OCI-LY3 (cell line): ENCODE measurements at regions not wholly inside any gene's neighbourhood (a gene's known extent, or its start where the extent isn't known, plus 50 kb on each side); places are given as distances from the start of the nearest gene placed in this dataset.

Experiments used
- H2AFZ ChIP-seq: fragments of 200-600, 300-600 bp; shearing (Covaris generic); 2 replicates; pipeline ENCODE4 v1.6.0; 2014; ENCODE audit warnings: antibody characterized with exemption, low read depth, low read length
- H3K27ac ChIP-seq: fragments of 200-600, 300-600 bp; sonication (generic); 2 replicates; pipeline ENCODE4 v1.5.1; 2014; ENCODE audit warnings: mild to moderate bottlenecking, low read length, moderate library complexity, mixed read lengths
- H3K27me3 ChIP-seq: fragments of 200-600, 300-600 bp; sonication (generic); 2 replicates; pipeline ENCODE4 v1.6.1; 2014; ENCODE audit warnings: low read depth, low read length, mixed read lengths
- H3K36me3 ChIP-seq: fragments of 200-600, 300-600 bp; sonication (generic); replicated peaks from 2 replicates; pipeline ENCODE3; 2014; ENCODE audit warnings: low read depth, low read length, mixed read lengths
- H3K4me1 ChIP-seq: fragments of 300-600, 200-600 bp; sonication (generic); 2 replicates; pipeline ENCODE4 v1.6.1; 2014; ENCODE audit warnings: low read length, mixed read lengths
- H3K4me2 ChIP-seq: fragments of 200-600, 300-600 bp; sonication (generic); 2 replicates; pipeline ENCODE4 v1.6.1; 2014; ENCODE audit warnings: low read length, mixed read lengths
- H3K4me3 ChIP-seq: fragments of 300-600, 200-600 bp; sonication (generic); 2 replicates; pipeline ENCODE4 v1.5.1; 2014; ENCODE audit warnings: antibody characterized with exemption, mild to moderate bottlenecking, low read length, moderate library complexity
- H3K79me2 ChIP-seq: fragments of 300-600, 200-600 bp; shearing (Covaris generic); 2 replicates; pipeline ENCODE4 v1.6.1; 2014; ENCODE audit warnings: mild to moderate bottlenecking, low read length, mixed read lengths
- H3K9ac ChIP-seq: fragments of 300-600, 200-600 bp; shearing (Covaris generic); 2 replicates; pipeline ENCODE4 v1.6.0; 2014; ENCODE audit warnings: mild to moderate bottlenecking, low read length, moderate library complexity
- H3K9me3 ChIP-seq: fragments of 200-600, 300-600 bp; shearing (Covaris generic); 2 replicates; pipeline ENCODE4 v1.6.1; 2014; ENCODE audit warnings: low read length, mixed read lengths; ENCODE audit not compliant: insufficient read depth
- H4K20me1 ChIP-seq: fragments of 200-600, 300-600 bp; sonication (generic); 2 replicates; pipeline ENCODE4 v1.6.1; 2016; ENCODE audit warnings: low read length, mixed read lengths; ENCODE audit not compliant: insufficient read depth
- EZH2phosphoT487 ChIP-seq: fragments of 200-600 bp; shearing (Covaris generic); IDR thresholded peaks from 2 replicates; pipeline ENCODE4 v1.6.1; 2018; ENCODE audit warnings: antibody characterized with exemption, mixed run types, low read depth
- TF ChIP-seq, protein P1 (sequence below): fragments of 200-600, 300-600 bp; sonication (generic); IDR thresholded peaks from 2 replicates; pipeline ENCODE4 v1.5.1; 2014; ENCODE audit warnings: antibody characterized with exemption, low read length, low read depth

DNA sequence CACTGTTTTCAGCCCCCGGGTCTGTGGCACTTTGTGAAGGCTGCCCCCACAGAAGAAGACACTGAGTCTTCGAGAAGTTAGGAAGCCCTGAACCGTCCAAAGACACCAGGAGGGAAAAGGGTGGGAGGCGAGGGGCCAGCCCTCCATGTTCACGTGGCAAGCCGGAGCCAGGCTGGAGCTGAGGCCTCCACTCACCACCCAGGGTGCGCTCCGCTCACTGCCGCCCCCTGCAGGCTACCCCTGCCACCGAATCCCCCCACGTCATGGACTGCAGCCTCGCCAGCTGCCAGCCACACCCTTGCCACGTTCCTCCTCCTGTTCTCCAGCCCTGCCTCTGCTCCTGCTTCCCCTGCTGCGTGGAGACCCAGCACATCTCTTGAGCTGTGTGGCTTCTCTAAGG lies 59.0 kb upstream of the EN2 start:
- Histone ChIP-seq H4K20me1 (no peaks in the 10 kb centered on the region), H3K4me2 (no peak overlapping the region), H3K27me3 (peaks cover 22% of the 10 kb centered on the region), H3K4me3 (no peak overlapping the region), H3K4me1 (no peaks in the 10 kb centered on the region), H3K36me3 (no peaks in the 10 kb centered on the region), H3K9me3 (no peaks in the 10 kb centered on the region), H3K27ac (no peak overlapping the region), H3K79me2 (no peaks in the 10 kb centered on the region), H3K9ac (no peak overlapping the region), H2AFZ (no peak overlapping the region)
- TF ChIP-seq EZH2phosphoT487: no peak
- TF ChIP-seq, protein P1, sequence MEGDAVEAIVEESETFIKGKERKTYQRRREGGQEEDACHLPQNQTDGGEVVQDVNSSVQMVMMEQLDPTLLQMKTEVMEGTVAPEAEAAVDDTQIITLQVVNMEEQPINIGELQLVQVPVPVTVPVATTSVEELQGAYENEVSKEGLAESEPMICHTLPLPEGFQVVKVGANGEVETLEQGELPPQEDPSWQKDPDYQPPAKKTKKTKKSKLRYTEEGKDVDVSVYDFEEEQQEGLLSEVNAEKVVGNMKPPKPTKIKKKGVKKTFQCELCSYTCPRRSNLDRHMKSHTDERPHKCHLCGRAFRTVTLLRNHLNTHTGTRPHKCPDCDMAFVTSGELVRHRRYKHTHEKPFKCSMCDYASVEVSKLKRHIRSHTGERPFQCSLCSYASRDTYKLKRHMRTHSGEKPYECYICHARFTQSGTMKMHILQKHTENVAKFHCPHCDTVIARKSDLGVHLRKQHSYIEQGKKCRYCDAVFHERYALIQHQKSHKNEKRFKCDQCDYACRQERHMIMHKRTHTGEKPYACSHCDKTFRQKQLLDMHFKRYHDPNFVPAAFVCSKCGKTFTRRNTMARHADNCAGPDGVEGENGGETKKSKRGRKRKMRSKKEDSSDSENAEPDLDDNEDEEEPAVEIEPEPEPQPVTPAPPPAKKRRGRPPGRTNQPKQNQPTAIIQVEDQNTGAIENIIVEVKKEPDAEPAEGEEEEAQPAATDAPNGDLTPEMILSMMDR: peak; percentile 46

DNA sequence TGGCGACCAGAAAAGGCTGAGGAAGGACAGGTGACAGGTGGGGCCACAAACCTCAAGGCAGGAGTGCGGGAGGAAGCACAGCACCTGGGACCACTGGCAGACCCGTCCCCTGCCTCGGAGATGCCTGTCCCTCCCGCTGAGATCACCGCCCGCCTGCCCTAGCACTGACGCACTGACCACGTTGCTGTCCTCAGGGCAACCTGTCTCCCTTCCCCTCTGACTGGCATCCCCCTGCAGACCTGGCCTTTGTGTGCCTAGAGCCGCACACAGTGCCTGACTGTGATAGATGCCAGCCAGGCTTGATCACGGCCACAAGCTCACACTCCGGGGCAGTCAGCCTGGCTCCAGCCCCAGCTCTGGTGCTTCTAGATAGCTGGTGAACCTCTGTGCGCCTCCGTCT lies 58.4 kb upstream of the EN2 start:
- peaks cover 22% of the 10 kb centered on the region for H3K27me3 ChIP-seq
- no peaks in the 10 kb centered on the region for H3K36me3 ChIP-seq
- H3K4me1 ChIP-seq: no peaks in the 10 kb centered on the region
- no peak overlapping the region for H3K4me2 ChIP-seq
- TF ChIP-seq, protein P1: no peak
- TF ChIP-seq EZH2phosphoT487: no peak
- H3K27ac ChIP-seq: no peak overlapping the region
- no peak overlapping the region for H3K4me3 ChIP-seq
- H3K9me3 ChIP-seq: no peaks in the 10 kb centered on the region
- H3K79me2 ChIP-seq: no peaks in the 10 kb centered on the region
- H3K9ac ChIP-seq: no peak overlapping the region
- H4K20me1 ChIP-seq: no peaks in the 10 kb centered on the region
- H2AFZ ChIP-seq: no peak overlapping the region

DNA sequence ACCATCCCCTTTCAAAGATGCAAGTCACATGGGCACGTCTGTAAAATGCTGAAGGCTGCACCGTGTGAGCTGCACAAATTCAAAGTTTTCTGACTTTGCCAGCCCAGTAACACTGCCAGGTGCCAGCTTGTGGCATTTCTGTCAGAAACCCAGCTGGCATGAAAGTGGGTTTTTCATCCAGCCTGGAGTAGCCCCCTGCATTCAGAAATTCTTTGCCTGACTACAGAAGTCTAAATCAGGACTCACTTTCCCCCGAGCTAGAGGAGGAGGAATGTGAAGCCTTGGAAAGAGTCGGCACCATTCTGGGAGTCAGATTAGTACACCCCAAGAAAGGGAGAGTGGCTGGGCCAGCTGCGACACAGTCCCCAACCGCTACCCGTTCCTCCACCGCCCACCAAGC lies 56.7 kb upstream of the EN2 start:
- TF ChIP-seq EZH2phosphoT487: no peak
- TF ChIP-seq, protein P1: no peak
- H3K9me3 ChIP-seq: no peaks in the 10 kb centered on the region
- no peak overlapping the region for H3K9ac ChIP-seq
- no peaks in the 10 kb centered on the region for H3K4me1 ChIP-seq
- no peaks in the 10 kb centered on the region for H3K79me2 ChIP-seq
- H3K36me3 ChIP-seq: no peaks in the 10 kb centered on the region
- no peak overlapping the region for H3K27ac ChIP-seq
- H3K27me3 ChIP-seq: peaks cover 22% of the 10 kb centered on the region
- no peaks in the 10 kb centered on the region for H4K20me1 ChIP-seq
- H3K4me3 ChIP-seq: no peak overlapping the region
- H3K4me2 ChIP-seq: no peak overlapping the region
- no peak overlapping the region for H2AFZ ChIP-seq

DNA sequence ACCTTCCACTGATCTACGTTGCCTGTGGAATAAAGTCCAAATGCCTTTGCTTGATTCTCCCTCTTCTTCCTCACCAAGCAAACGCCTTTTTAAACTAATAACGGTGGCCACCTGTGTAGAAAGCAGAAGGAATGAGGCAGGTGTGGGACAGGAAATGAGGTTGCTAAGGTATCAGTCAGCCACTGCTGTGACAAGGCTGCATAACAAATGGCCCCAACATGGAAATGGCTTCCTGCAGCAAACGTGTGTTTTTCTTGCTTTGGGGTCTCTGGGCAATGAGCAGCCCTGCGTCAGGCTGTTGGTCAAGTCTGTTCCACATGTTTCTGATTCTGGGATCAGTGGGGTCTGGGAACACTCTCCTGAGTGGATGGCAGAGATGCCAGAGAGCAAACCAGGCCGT lies 56.0 kb upstream of the EN2 start:
- H3K4me2 ChIP-seq: no peak overlapping the region
- TF ChIP-seq EZH2phosphoT487: no peak
- TF ChIP-seq, protein P1: no peak
- peaks cover 22% of the 10 kb centered on the region for H3K27me3 ChIP-seq

More for the DNA sequence above, 56.0 kb upstream of the EN2 start:
- no peak overlapping the region for H3K9ac ChIP-seq
- H3K27ac ChIP-seq: no peak overlapping the region
- H2AFZ ChIP-seq: no peak overlapping the region
- no peaks in the 10 kb centered on the region for H4K20me1 ChIP-seq
- no peaks in the 10 kb centered on the region for H3K36me3 ChIP-seq
- no peaks in the 10 kb centered on the region for H3K4me1 ChIP-seq
- no peak overlapping the region for H3K4me3 ChIP-seq
- no peaks in the 10 kb centered on the region for H3K9me3 ChIP-seq
- H3K79me2 ChIP-seq: no peaks in the 10 kb centered on the region
